CD8-positive, alpha-beta memory T cell (primary cell): ENCODE measurements at regions not wholly inside any gene's neighbourhood (a gene's known extent, or its start where the extent isn't known, plus 50 kb on each side); places are given as distances from the start of the nearest gene placed in this dataset.
A peak's percentile ranks its signal among the peaks of the same experiment; 100 is the strongest.

Experiments
- CTCF ChIA-PET: fragments of 350-600 bp; sonication (Branson Sonifier 250); formaldehyde crosslinking; loops from one replicate; lab custom pipeline; 2021; ENCODE audit warnings: antibody characterized with exemption; lab: Charles Lee
- POLR2A ChIA-PET: fragments of 350-600 bp; sonication (Branson Sonifier 250); formaldehyde crosslinking; loops from one replicate; lab custom pipeline; 2021; ENCODE audit warnings: antibody characterized with exemption; lab: Charles Lee
- DNase-seq, 5 donors: peaks; one replicate each; pipeline versions ENCODE4 v3.0.0 to v3.0.0-alpha.2; 2020 to 2022; ENCODE audit warnings: mixed read lengths in 1 of 5
- H3K27ac ChIP-seq: one replicate; pipeline ENCODE4 v1.7.0; 2013; ENCODE audit warnings: low read depth, mild to moderate bottlenecking, low read length, moderate library complexity
- H3K27me3 ChIP-seq: 2 replicates; pipeline ENCODE4 v1.7.0; 2013; ENCODE audit warnings: low read length, mild to moderate bottlenecking; ENCODE audit not compliant: insufficient read depth, poor library complexity, severe bottlenecking
- H3K36me3 ChIP-seq: 2 replicates; pipeline ENCODE4 v1.7.0; 2013; ENCODE audit warnings: mild to moderate bottlenecking, low read length, moderate library complexity; ENCODE audit not compliant: insufficient read depth
- H3K4me1 ChIP-seq: 2 replicates; pipeline ENCODE4 v1.7.0; 2013; ENCODE audit warnings: mild to moderate bottlenecking, low read length, moderate library complexity; ENCODE audit not compliant: insufficient read depth
- H3K4me3 ChIP-seq: 2 replicates; pipeline ENCODE4 v1.7.0; 2013; ENCODE audit warnings: mild to moderate bottlenecking, low read length
- H3K9me3 ChIP-seq: 2 replicates; pipeline ENCODE4 v1.7.0; 2013; ENCODE audit warnings: mild to moderate bottlenecking, low read length
- H3K27ac Mint-ChIP-seq, 8 donors: one replicate each; pipeline ENCODE4 v1.8.0; 2020 to 2021; ENCODE audit warnings: mixed read lengths in 8 of 8, mild to moderate bottlenecking in 6 of 8, inconsistent platforms in 3 of 8, moderate library complexity in 3 of 8
- H3K27me3 Mint-ChIP-seq, 2 donors: one replicate each; pipeline ENCODE4 v1.8.0; 2020 to 2021; ENCODE audit warnings: mixed read lengths in 2 of 2, mild to moderate bottlenecking in 1 of 2, moderate library complexity in 1 of 2
- H3K36me3 Mint-ChIP-seq, 3 donors: one replicate each; pipeline ENCODE4 v1.8.0; 2020 to 2021; ENCODE audit warnings: mixed read lengths in 3 of 3, inconsistent platforms in 1 of 3, mild to moderate bottlenecking in 1 of 3
- H3K4me1 Mint-ChIP-seq, 3 donors: one replicate each; pipeline ENCODE4 v1.8.0; 2020 to 2021; ENCODE audit warnings: mixed read lengths in 3 of 3, inconsistent platforms in 1 of 3, mild to moderate bottlenecking in 1 of 3
- H3K4me3 Mint-ChIP-seq, 7 donors: one replicate each; pipeline ENCODE4 v1.8.0; 2020 to 2021; ENCODE audit warnings: mixed read lengths in 7 of 7, mild to moderate bottlenecking in 6 of 7, moderate library complexity in 4 of 7, inconsistent platforms in 2 of 7
- H3K9me3 Mint-ChIP-seq, 5 donors: one replicate each; pipeline ENCODE4 v1.8.0; 2020 to 2022; ENCODE audit warnings: mixed read lengths in 5 of 5, mild to moderate bottlenecking in 3 of 5, moderate library complexity in 2 of 5, inconsistent platforms in 1 of 5

DNA sequence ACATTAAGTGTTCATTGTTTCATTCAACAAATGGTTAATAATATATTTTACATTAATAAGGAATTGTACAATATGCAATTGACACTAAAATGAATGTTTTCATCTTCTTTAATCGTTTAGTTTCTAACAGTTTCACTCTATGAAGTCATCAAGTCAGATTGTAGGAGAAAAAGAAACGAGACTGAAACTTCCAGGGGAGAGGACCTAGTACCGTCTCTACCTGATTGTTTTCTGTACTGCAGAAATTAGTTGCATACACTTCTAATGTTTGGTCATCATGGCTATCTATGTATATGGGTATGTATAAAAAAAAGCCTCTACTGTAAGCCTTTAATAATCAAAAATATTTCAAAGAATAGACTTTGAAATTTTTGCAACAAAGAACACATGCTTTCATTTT, 1350.9 kb downstream of the ARAP2 start:
- Histone ChIP-seq H3K27me3 (no peaks in the 10 kb centered on the region), H3K27ac (no peak overlapping the region), H3K9me3 (no peaks in the 10 kb centered on the region), H3K4me3 (no peak overlapping the region), H3K36me3 (no peaks in the 10 kb centered on the region), H3K4me1 (no peaks in the 10 kb centered on the region)
- Mint-ChIP-seq H3K27ac (no peak overlapping the region), H3K4me1 (no peaks in the 10 kb centered on the region), H3K27me3 (no peaks in the 10 kb centered on the region), H3K4me3 (no peak overlapping the region), H3K9me3 (peaks cover 0 to 13% (median 5%) of the 10 kb centered on the region in 5 donors), H3K36me3 (no peaks in the 10 kb centered on the region)
- ChIA-PET CTCF (no interaction called here), POLR2A (no interaction called here)
- DNase-seq, result no peak

DNA sequence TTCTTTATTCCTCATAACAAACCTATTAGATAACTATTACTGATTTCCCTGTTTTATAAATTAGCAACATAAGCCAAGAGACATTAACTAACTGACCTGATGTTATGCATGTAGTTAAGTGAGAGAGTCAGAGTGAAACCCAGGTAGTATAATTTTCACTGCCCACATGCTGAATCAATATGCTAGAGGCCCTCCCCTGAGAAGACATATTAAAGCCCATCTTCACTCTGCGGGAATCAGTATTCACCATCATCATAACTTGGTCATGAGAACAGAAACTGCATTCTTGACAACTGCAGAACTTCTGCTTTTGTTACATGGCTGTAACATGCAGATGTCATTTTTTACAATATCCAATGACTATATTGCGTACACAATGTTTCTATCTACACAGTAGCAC, 1324.3 kb downstream of the ARAP2 start:
- H3K4me1 Mint-ChIP-seq, result no peaks in the 10 kb centered on the region
- CTCF ChIA-PET, result no interaction called here
- no peak overlapping the region for H3K27ac Mint-ChIP-seq
- no peaks in the 10 kb centered on the region for H3K27me3 ChIP-seq
- no peak for DNase-seq
- no peak overlapping the region for H3K4me3 ChIP-seq
- peaks cover 0 to 5% (median 0%) of the 10 kb centered on the region in 5 donors for H3K9me3 Mint-ChIP-seq
- H3K9me3 ChIP-seq, result no peaks in the 10 kb centered on the region
- H3K27me3 Mint-ChIP-seq, result no peaks in the 10 kb centered on the region
- no peak overlapping the region for H3K4me3 Mint-ChIP-seq
- no peaks in the 10 kb centered on the region for H3K4me1 ChIP-seq
- H3K36me3 Mint-ChIP-seq, result no peaks in the 10 kb centered on the region
- POLR2A ChIA-PET, result no interaction called here
- no peak overlapping the region for H3K27ac ChIP-seq
- no peaks in the 10 kb centered on the region for H3K36me3 ChIP-seq

DNA sequence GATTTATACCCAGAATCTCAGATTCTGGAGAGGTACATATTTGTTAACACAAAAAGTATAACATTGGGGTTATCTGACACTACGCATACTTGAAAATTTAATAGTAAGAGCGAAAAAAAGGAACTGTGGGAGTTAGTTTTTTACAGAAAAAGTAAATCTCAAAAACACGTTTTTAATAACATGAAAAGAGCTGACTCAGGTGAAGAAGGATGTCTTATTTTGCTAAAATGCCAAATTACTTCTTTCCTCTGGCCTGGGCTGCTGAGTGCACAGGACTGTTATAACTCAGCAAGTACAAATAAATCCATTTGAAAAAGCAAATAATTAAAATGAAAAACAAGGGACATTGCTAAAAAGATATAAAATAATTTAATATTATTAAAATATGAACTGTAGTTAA, 1322.9 kb downstream of the ARAP2 start:
- no peak overlapping the region for H3K27ac ChIP-seq
- H3K4me1 ChIP-seq, result no peaks in the 10 kb centered on the region
- Mint-ChIP-seq H3K36me3 (no peaks in the 10 kb centered on the region), H3K27me3 (no peaks in the 10 kb centered on the region), H3K27ac (no peak overlapping the region), H3K4me1 (no peaks in the 10 kb centered on the region), H3K9me3 (peaks cover 0 to 5% (median 0%) of the 10 kb centered on the region in 5 donors), H3K4me3 (no peak overlapping the region)
- ChIA-PET POLR2A (no interaction called here), CTCF (no interaction called here)
- H3K4me3 ChIP-seq, result no peak overlapping the region
- H3K9me3 ChIP-seq, result no peaks in the 10 kb centered on the region
- DNase-seq, result no peak
- no peaks in the 10 kb centered on the region for H3K27me3 ChIP-seq
- no peaks in the 10 kb centered on the region for H3K36me3 ChIP-seq

DNA sequence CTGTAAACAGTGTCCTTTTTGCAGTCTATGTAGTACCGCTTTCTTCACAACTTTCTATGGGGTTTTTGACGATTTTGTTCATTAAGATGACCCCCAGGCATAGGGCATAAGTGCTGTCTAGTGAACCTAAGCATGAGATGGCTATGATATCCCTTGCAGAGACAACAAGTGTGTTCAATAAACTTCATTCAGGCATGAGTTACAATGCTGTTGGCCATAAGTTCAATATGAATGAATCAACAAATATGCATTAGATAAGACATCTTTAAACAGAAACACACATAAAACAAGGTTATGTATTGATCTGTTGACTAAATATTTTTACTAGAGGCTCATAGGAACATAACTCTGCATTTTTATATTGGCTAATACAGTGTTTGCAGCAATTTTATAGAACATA, 1322.0 kb downstream of the ARAP2 start:
- no peaks in the 10 kb centered on the region for H3K27me3 ChIP-seq
- no peaks in the 10 kb centered on the region for H3K27me3 Mint-ChIP-seq
- no peaks in the 10 kb centered on the region for H3K36me3 Mint-ChIP-seq

DNA sequence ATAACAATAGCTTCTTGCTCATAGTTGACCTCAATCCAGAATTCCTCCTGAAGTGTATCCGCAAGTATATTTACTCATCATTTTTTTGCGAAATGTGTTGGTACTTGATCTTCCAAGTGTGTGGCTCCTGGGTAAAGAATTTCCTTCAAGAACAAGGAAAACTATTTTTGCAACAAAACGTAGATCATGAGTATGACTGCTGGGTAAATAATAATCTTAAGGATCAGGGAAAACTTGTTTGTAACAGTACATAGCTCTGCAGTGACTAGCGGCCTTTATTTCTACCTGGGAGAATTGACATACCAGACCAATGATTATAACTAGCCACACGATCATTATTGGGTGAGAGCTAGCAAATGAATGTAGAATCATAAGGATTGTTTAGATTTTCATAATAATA, 1311.7 kb downstream of the ARAP2 start:
- ChIA-PET POLR2A (no interaction called here), CTCF (no interaction called here)
- no peak overlapping the region for H3K4me3 Mint-ChIP-seq
- Histone ChIP-seq H3K27me3 (no peaks in the 10 kb centered on the region), H3K36me3 (no peaks in the 10 kb centered on the region), H3K9me3 (no peaks in the 10 kb centered on the region), H3K27ac (no peak overlapping the region), H3K4me1 (no peaks in the 10 kb centered on the region), H3K4me3 (no peak overlapping the region)
- H3K9me3 Mint-ChIP-seq, result peaks cover 2 to 18% (median 5%) of the 10 kb centered on the region in 5 donors
- no peak for DNase-seq
- no peak overlapping the region for H3K27ac Mint-ChIP-seq
- H3K36me3 Mint-ChIP-seq, result no peaks in the 10 kb centered on the region
- H3K27me3 Mint-ChIP-seq, result peaks cover 0 to 1% of the 10 kb centered on the region in 2 donors
- H3K4me1 Mint-ChIP-seq, result no peaks in the 10 kb centered on the region

More for the DNA sequence above, 1322.0 kb downstream of the ARAP2 start:
- H3K4me1 ChIP-seq, result no peaks in the 10 kb centered on the region
- H3K4me3 ChIP-seq, result no peak overlapping the region
- no peak overlapping the region for H3K27ac Mint-ChIP-seq
- no peaks in the 10 kb centered on the region for H3K36me3 ChIP-seq
- no peak overlapping the region for H3K27ac ChIP-seq
- H3K9me3 ChIP-seq, result no peaks in the 10 kb centered on the region
- POLR2A ChIA-PET, result no interaction called here
- CTCF ChIA-PET, result no interaction called here
- no peaks in the 10 kb centered on the region for H3K4me1 Mint-ChIP-seq
- no peak for DNase-seq
- no peak overlapping the region for H3K4me3 Mint-ChIP-seq
- H3K9me3 Mint-ChIP-seq, result peaks cover 0 to 5% (median 0%) of the 10 kb centered on the region in 5 donors

DNA sequence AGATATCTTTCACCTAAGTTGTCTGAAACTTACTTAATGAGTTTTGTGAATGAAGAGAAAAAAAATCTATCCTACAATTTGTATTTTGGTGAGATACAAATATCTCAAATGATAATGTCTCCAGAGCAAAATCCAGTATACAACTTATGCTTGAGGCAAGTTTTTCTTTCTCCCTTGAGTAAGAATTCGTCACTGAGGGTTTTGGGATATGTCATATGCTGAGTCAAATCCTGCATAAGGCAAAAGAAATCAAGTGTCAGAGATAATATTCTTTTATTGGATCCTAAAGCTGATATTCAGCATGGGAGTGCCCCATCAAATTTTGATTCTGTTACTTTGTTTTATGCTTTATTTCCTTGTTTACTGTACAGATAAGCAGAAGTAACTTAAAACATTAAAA, 1308.6 kb downstream of the ARAP2 start:
- POLR2A ChIA-PET, result no interaction called here
- no peaks in the 10 kb centered on the region for H3K9me3 ChIP-seq
- H3K36me3 ChIP-seq, result no peaks in the 10 kb centered on the region
- CTCF ChIA-PET, result interaction anchor here (1.4 kb wide), 1 partner anchor 16 kb away, joined by 3 read pairs; no protein-coding TSS in a partner anchor
- Mint-ChIP-seq H3K27me3 (peaks cover 0 to 1% of the 10 kb centered on the region in 2 donors), H3K9me3 (peaks cover 2 to 12% (median 3%) of the 10 kb centered on the region in 5 donors), H3K36me3 (no peaks in the 10 kb centered on the region), H3K4me1 (no peaks in the 10 kb centered on the region), H3K27ac (no peak overlapping the region), H3K4me3 (no peak overlapping the region)
- no peak for DNase-seq
- no peaks in the 10 kb centered on the region for H3K4me1 ChIP-seq
- H3K4me3 ChIP-seq, result no peak overlapping the region
- no peaks in the 10 kb centered on the region for H3K27me3 ChIP-seq
- H3K27ac ChIP-seq, result no peak overlapping the region

DNA sequence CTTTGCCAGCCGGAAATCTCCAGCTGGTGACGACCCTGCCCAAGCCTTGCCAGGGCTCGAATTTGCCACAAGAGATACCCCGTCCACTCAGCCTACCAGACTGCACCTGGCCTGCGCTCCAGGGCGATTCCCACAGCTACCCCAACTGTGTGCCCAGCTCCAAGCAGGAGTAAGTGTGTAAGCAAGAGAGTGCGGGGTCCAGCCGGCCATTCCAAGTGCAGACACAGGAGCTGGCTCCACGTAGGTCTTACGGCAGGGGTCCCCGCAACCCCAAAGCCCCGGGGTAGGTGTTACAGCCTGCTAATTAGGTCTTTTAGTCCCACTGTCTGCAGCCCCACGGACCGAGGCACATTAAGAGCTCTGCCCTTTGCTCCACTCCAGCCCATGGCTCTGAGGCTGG, 1305.2 kb downstream of the ARAP2 start:
- CTCF ChIA-PET, result interaction anchor here (0.6 kb wide), 1 partner anchor 10 kb away, joined by 3 read pairs; no protein-coding TSS in a partner anchor

DNA sequence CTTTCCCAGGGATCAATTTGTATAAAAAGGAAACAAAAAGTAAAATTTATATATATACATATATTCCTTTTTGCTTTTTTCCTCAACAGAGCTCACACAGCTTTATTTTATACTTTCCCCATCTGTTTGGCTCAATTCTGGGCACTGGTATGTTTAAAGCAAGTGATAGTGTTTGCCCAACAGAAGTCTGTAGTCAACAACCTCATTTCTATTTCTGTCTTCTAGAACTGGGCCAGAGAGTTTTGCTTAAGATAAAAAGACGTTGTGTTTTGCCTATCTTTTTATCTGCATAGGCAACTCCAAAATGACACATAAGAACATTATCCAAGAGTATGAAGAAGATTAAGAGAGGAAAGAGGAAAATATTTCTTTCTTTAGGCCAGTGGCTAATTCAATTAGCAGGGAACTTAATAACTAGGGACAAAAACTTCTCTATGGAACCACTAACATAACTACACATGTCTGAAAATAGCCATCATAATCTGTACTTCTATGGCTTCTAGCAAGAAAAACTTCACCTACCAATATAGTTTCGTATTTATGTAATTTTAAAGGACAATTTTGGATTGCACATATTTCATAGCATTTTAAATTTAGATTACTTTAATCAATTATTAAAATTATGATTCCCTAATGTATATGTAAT, 1300.5 kb downstream of the ARAP2 start:
- H3K4me1 ChIP-seq, result no peaks in the 10 kb centered on the region
- POLR2A ChIA-PET, result no interaction called here
- DNase-seq, result no peak
- Mint-ChIP-seq H3K4me1 (no peaks in the 10 kb centered on the region), H3K27me3 (no peaks in the 10 kb centered on the region), H3K36me3 (no peaks in the 10 kb centered on the region), H3K4me3 (no peak overlapping the region), H3K27ac (no peak overlapping the region), H3K9me3 (peaks cover 0 to 4% (median 0%) of the 10 kb centered on the region in 5 donors)
- no peaks in the 10 kb centered on the region for H3K27me3 ChIP-seq
- no peaks in the 10 kb centered on the region for H3K9me3 ChIP-seq
- H3K4me3 ChIP-seq, result no peak overlapping the region
- CTCF ChIA-PET, result no interaction called here
- no peaks in the 10 kb centered on the region for H3K36me3 ChIP-seq
- no peak overlapping the region for H3K27ac ChIP-seq

More for the DNA sequence above, 1305.2 kb downstream of the ARAP2 start:
- no peak overlapping the region for H3K4me3 Mint-ChIP-seq
- peaks cover 0 to 1% of the 10 kb centered on the region in 2 donors for H3K27me3 Mint-ChIP-seq
- peak in 1 of 5 donors; percentile 40 for DNase-seq
- Histone ChIP-seq H3K36me3 (no peaks in the 10 kb centered on the region), H3K27me3 (no peaks in the 10 kb centered on the region), H3K9me3 (no peaks in the 10 kb centered on the region), H3K27ac (no peak overlapping the region), H3K4me3 (no peak overlapping the region), H3K4me1 (no peaks in the 10 kb centered on the region)
- H3K27ac Mint-ChIP-seq, result no peak overlapping the region
- H3K36me3 Mint-ChIP-seq, result no peaks in the 10 kb centered on the region
- H3K9me3 Mint-ChIP-seq, result peaks cover 0 to 12% (median 3%) of the 10 kb centered on the region in 5 donors
- POLR2A ChIA-PET, result no interaction called here
- no peaks in the 10 kb centered on the region for H3K4me1 Mint-ChIP-seq
